Panc1 (cell line): ENCODE measurements at regions not wholly inside any gene's neighbourhood (a gene's known extent, or its start where the extent isn't known, plus 50 kb on each side); places are given as distances from the start of the nearest gene placed in this dataset.

Source experiments
- ATAC-seq: fragments of 200-7000 bp; cut with Tn5 transposase; 2 replicates; pipeline ENCODE4 v1.9.1; 2020; ENCODE audit warnings: mild to moderate bottlenecking, moderate library complexity
- BruUV-seq: library from RNA; stranded (reverse); fragments of 400-500 nt; replicated peaks from 2 replicates; lab custom pipeline; 2021; lab: Mats Ljungman, UMichigan
- CTCF ChIA-PET: fragments of 300-600 bp; sonication (Branson Sonifier 250); formaldehyde crosslinking; loops from one replicate; lab custom pipeline; 2022; ENCODE audit warnings: antibody characterized with exemption; lab: Charles Lee
- POLR2A ChIA-PET: fragments of 300-600 bp; sonication (Branson Sonifier 250); formaldehyde crosslinking; loops from one replicate; lab custom pipeline; 2022; ENCODE audit warnings: antibody characterized with exemption; lab: Charles Lee
- DNase-seq: peaks from one replicate; pipeline ENCODE4 v3.0.0-alpha.2; 2010; ENCODE audit warnings: low read depth, low spot score
- H3K27ac ChIP-seq: 2 replicates; pipeline ENCODE4 v1.5.1; 2011; ENCODE audit warnings: mild to moderate bottlenecking, low read length, inconsistent platforms
- H3K27me3 ChIP-seq: fragments of 200-500 bp; sonication (Bioruptor generic); 2 replicates; pipeline ENCODE4 v1.6.0; 2014; ENCODE audit warnings: low read length, inconsistent platforms; ENCODE audit not compliant: control insufficient read depth, insufficient read depth
- H3K36me3 ChIP-seq: fragments of 200-500 bp; sonication (Bioruptor generic); 2 replicates; pipeline ENCODE4 v1.5.1; 2014; ENCODE audit warnings: inconsistent platforms, mild to moderate bottlenecking, low read length, moderate library complexity; ENCODE audit not compliant: control insufficient read depth, insufficient read depth
- H3K4me1 ChIP-seq: 2 replicates; pipeline ENCODE4 v1.5.1; 2011; ENCODE audit warnings: inconsistent platforms, mild to moderate bottlenecking, low read length, moderate library complexity; ENCODE audit not compliant: control insufficient read depth, insufficient read depth
- H3K4me3 ChIP-seq, 2 experiments: 2 replicates each; pipeline ENCODE4 v1.5.1; 2011 to 2012; ENCODE audit warnings: low read depth in 2 of 2, low read length in 2 of 2, mild to moderate bottlenecking in 2 of 2, inconsistent platforms in 1 of 2, moderate library complexity in 1 of 2
- H3K9me3 ChIP-seq: fragments of 200-500 bp; sonication (Bioruptor generic); 2 replicates; pipeline ENCODE4 v1.5.1; 2014; ENCODE audit warnings: low read depth, mild to moderate bottlenecking, inconsistent platforms, low read length, moderate library complexity; ENCODE audit not compliant: control insufficient read depth, insufficient read depth
- POLR2AphosphoS5 ChIP-seq: IDR thresholded peaks from 2 replicates; pipeline ENCODE4 v1.6.1; 2012; ENCODE audit warnings: mild to moderate bottlenecking, low read depth, low read length, moderate library complexity
- SIN3A ChIP-seq: IDR thresholded peaks from 2 replicates; pipeline ENCODE4 v1.6.1; 2012; ENCODE audit warnings: low read depth, mild to moderate bottlenecking, low read length, moderate library complexity, borderline replicate concordance; ENCODE audit not compliant: insufficient read depth
- TCF7L2 ChIP-seq: IDR thresholded peaks from 2 replicates; pipeline ENCODE4 v1.6.1; 2011; ENCODE audit warnings: mild to moderate bottlenecking, low read depth, low read length, inconsistent platforms
- in situ Hi-C: cut with HindIII; loops from 2 replicates; pipeline ENCODE4 v1.10.0; 2016; ENCODE audit warnings: low sequenced_read_pairs, low pct_unique_long_range_greater_than_20kb
- intact Hi-C: fragments of 100-400 bp; cut with micrococcal nuclease; formaldehyde crosslinking; loops from one replicate; pipeline ENCODE4 v1.10.0; 2022; ENCODE audit not compliant: unreplicated experiment
- TF ChIP-seq, protein P1 (sequence below), 2 experiments: IDR thresholded peaks; 2 replicates each; pipeline ENCODE4 v1.6.1; 2011 to 2012; ENCODE audit warnings: low read depth in 2 of 2, control low read depth in 1 of 2, low read length in 1 of 2, mild to moderate bottlenecking in 1 of 2, moderate library complexity in 1 of 2; ENCODE audit not compliant: insufficient read depth in 1 of 2
- TF ChIP-seq, protein P2 (sequence below): fragments of 450-650 bp; IDR thresholded peaks from 2 replicates; pipeline ENCODE4 v1.5.1; 2017; ENCODE audit warnings: mild to moderate bottlenecking

DNA sequence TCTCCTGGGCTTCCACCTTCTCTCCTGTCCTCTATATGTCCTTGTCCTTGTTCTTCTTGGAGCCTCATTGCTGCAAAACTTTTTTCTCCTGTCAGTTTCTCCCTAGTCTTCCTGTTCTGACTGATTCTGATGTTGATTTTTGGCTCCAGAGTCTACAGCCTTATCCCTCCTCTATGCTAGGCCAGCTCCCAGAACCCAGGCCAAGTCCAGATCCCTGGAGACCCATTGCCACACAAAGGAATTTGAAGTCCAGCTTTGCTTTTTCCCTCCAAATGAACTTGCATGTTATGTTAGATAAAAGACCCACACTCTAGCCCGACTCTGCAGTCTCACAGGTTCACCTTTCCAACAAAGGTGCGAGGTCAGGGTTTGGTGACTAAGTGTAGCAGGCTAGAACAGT, 203.1 kb downstream of the FNDC1 start:
- no peaks in the 10 kb centered on the region for H3K4me1 ChIP-seq
- no peak overlapping the region for H3K27ac ChIP-seq
- TF ChIP-seq, protein P1, sequence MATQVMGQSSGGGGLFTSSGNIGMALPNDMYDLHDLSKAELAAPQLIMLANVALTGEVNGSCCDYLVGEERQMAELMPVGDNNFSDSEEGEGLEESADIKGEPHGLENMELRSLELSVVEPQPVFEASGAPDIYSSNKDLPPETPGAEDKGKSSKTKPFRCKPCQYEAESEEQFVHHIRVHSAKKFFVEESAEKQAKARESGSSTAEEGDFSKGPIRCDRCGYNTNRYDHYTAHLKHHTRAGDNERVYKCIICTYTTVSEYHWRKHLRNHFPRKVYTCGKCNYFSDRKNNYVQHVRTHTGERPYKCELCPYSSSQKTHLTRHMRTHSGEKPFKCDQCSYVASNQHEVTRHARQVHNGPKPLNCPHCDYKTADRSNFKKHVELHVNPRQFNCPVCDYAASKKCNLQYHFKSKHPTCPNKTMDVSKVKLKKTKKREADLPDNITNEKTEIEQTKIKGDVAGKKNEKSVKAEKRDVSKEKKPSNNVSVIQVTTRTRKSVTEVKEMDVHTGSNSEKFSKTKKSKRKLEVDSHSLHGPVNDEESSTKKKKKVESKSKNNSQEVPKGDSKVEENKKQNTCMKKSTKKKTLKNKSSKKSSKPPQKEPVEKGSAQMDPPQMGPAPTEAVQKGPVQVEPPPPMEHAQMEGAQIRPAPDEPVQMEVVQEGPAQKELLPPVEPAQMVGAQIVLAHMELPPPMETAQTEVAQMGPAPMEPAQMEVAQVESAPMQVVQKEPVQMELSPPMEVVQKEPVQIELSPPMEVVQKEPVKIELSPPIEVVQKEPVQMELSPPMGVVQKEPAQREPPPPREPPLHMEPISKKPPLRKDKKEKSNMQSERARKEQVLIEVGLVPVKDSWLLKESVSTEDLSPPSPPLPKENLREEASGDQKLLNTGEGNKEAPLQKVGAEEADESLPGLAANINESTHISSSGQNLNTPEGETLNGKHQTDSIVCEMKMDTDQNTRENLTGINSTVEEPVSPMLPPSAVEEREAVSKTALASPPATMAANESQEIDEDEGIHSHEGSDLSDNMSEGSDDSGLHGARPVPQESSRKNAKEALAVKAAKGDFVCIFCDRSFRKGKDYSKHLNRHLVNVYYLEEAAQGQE (IDR thresholded peaks at IDR 0.05; ENCODE audit: insufficient read depth in 1 of 2, low read depth in 2 of 2, low read length in 1 of 2) = no peak
- TF ChIP-seq POLR2AphosphoS5 (no peak), TCF7L2 (no peak), SIN3A (no peak)
- TF ChIP-seq, protein P2, sequence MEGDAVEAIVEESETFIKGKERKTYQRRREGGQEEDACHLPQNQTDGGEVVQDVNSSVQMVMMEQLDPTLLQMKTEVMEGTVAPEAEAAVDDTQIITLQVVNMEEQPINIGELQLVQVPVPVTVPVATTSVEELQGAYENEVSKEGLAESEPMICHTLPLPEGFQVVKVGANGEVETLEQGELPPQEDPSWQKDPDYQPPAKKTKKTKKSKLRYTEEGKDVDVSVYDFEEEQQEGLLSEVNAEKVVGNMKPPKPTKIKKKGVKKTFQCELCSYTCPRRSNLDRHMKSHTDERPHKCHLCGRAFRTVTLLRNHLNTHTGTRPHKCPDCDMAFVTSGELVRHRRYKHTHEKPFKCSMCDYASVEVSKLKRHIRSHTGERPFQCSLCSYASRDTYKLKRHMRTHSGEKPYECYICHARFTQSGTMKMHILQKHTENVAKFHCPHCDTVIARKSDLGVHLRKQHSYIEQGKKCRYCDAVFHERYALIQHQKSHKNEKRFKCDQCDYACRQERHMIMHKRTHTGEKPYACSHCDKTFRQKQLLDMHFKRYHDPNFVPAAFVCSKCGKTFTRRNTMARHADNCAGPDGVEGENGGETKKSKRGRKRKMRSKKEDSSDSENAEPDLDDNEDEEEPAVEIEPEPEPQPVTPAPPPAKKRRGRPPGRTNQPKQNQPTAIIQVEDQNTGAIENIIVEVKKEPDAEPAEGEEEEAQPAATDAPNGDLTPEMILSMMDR = no peak
- in situ Hi-C loops = no loop called here
- POLR2A ChIA-PET = no interaction called here
- no peak for ATAC-seq
- H3K36me3 ChIP-seq = no peaks in the 10 kb centered on the region
- DNase-seq = no peak
- H3K9me3 ChIP-seq = no peaks in the 10 kb centered on the region
- H3K27me3 ChIP-seq = peaks cover 2% of the 10 kb centered on the region; the same call in 1 of the 2 replicates
- no TSS peak for BruUV-seq
- intact Hi-C loops = no loop called here
- CTCF ChIA-PET = no interaction called here
- no peak overlapping the region for H3K4me3 ChIP-seq

DNA sequence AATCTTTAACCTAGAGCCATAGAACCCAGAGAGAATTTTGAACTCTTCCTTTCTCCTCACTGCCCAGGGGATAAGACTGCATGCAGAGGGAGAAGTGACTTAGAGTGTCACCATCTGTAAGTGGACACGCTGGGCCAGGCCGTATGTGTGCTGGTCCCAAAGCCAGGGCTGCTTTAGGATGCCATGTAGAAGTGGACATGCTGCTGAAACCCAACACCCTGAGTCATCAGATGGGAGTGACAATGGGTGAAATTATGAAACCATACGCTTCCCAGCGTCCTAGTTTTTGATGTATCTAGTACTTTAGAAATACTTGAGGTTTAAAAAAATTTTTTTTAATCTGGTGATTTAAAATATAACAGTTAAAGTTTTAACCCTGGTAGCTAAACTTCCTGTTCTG, 191.1 kb downstream of the FNDC1 start:
- Histone ChIP-seq H3K9me3 (no peaks in the 10 kb centered on the region), H3K4me1 (no peaks in the 10 kb centered on the region), H3K36me3 (no peaks in the 10 kb centered on the region), H3K27ac (no peak overlapping the region), H3K4me3 (no peak overlapping the region), H3K27me3 (peaks cover 12% of the 10 kb centered on the region)
- intact Hi-C loops = no loop called here
- TF ChIP-seq POLR2AphosphoS5 (no peak), SIN3A (no peak)
- TF ChIP-seq, protein P1 (IDR thresholded peaks at IDR 0.05; ENCODE audit: insufficient read depth in 1 of 2, low read depth in 2 of 2, low read length in 1 of 2) = no peak
- ATAC-seq (no peak), DNase-seq (no peak)
- no TSS peak for BruUV-seq
- POLR2A ChIA-PET = no interaction called here
- in situ Hi-C loops = no loop called here
- CTCF ChIA-PET = no interaction called here
